Endothelial cell of umbilical vein (primary cell): ENCODE measurements at regions not wholly inside any gene's neighbourhood (a gene's known extent, or its start where the extent isn't known, plus 50 kb on each side); places are given as distances from the start of the nearest gene placed in this dataset.

ENCODE experiments used
- BruUV-seq: library from RNA; stranded (reverse); fragments of 400-500 nt; replicated peaks from 2 replicates; lab custom pipeline; 2021; lab: Mats Ljungman, UMichigan
- CTCF ChIA-PET: fragments of 300-600, 350-600 bp; sonication (Branson Sonifier 250); formaldehyde crosslinking; loops from one replicate; lab custom pipeline; 2021; ENCODE audit warnings: antibody characterized with exemption, inconsistent platforms; lab: Charles Lee
- POLR2A ChIA-PET: fragments of 300-600, 350-600 bp; sonication (Branson Sonifier 250); formaldehyde crosslinking; loops from one replicate; lab custom pipeline; 2021; ENCODE audit warnings: antibody characterized with exemption, inconsistent platforms; lab: Charles Lee
- DNase-seq: peaks from one replicate; pipeline ENCODE4 v3.0.0-alpha.2; 2011; ENCODE audit warnings: low read depth, low spot score
- FAIRE-seq: peaks from 2 replicates; lab custom pipeline; 2011; peaks lifted over from hg19 to GRCh38; lab: Jason Lieb, UNC
- H2AFZ ChIP-seq: 2 replicates; pipeline ENCODE4 v1.6.0; 2012; ENCODE audit warnings: low read depth, low read length, control low read depth, inconsistent platforms
- H3K27ac ChIP-seq: 2 replicates; pipeline ENCODE4 v1.5.1; 2011; ENCODE audit warnings: low read depth, mild to moderate bottlenecking, control low read depth, low read length, moderate library complexity; ENCODE audit not compliant: insufficient read depth
- H3K27me3 ChIP-seq, 2 experiments: 2 replicates each; pipeline versions ENCODE4 v1.6.0 to v1.6.1; 2011; ENCODE audit warnings: low read length in 2 of 2, mixed read lengths in 1 of 2; ENCODE audit not compliant: control insufficient read depth in 2 of 2, insufficient read depth in 2 of 2
- H3K36me3 ChIP-seq, 2 experiments: 2 replicates in 1 of 2; 3 replicates in 1 of 2; pipeline ENCODE4 v1.5.1; 2011; ENCODE audit warnings: low read length in 2 of 2, mild to moderate bottlenecking in 1 of 2, moderate library complexity in 1 of 2; ENCODE audit not compliant: control insufficient read depth in 2 of 2, insufficient read depth in 2 of 2; ENCODE audit errors: extremely low read depth in 1 of 2
- H3K4me1 ChIP-seq: 3 replicates; pipeline ENCODE4 v1.5.1; 2011; ENCODE audit warnings: mild to moderate bottlenecking, low read length; ENCODE audit not compliant: control insufficient read depth, insufficient read depth; ENCODE audit errors: extremely low read depth
- H3K4me2 ChIP-seq: 2 replicates; pipeline ENCODE4 v1.6.1; 2011; ENCODE audit warnings: low read length, control low read depth, mixed read lengths; ENCODE audit not compliant: insufficient read depth
- H3K4me3 ChIP-seq, 3 experiments: fragments of 200-600 bp in 1 of 3; sonication (generic), shearing (Covaris generic) in 1 of 3; replicated peaks in 1 of 3; 2 replicates each; pipeline ENCODE4 v1.5.1; 2011 to 2016; ENCODE audit warnings: control low read depth in 3 of 3, low read length in 3 of 3, mild to moderate bottlenecking in 2 of 3, inconsistent platforms in 1 of 3, low read depth in 1 of 3, moderate library complexity in 1 of 3; ENCODE audit not compliant: insufficient read depth in 1 of 3
- H3K79me2 ChIP-seq: 2 replicates; pipeline ENCODE4 v1.6.0; 2012; ENCODE audit warnings: low read length, inconsistent platforms; ENCODE audit not compliant: control insufficient read depth, insufficient read depth
- H3K9ac ChIP-seq: replicated peaks from 2 replicates; pipeline ENCODE3; 2011; ENCODE audit warnings: low read length, control low read depth; ENCODE audit not compliant: insufficient read depth; ENCODE audit errors: extremely low read depth
- H3K9me1 ChIP-seq: replicated peaks from 3 replicates; pipeline ENCODE4 v1.6.0; 2011; ENCODE audit warnings: mild to moderate bottlenecking, low read length; ENCODE audit not compliant: control insufficient read depth, insufficient read depth; ENCODE audit errors: extremely low read depth
- H3K9me3 ChIP-seq: replicated peaks from 2 replicates; pipeline ENCODE4 v1.5.1; 2012; ENCODE audit warnings: low read length, inconsistent platforms; ENCODE audit not compliant: control insufficient read depth, insufficient read depth
- H4K20me1 ChIP-seq: replicated peaks from 2 replicates; pipeline ENCODE3; 2011; ENCODE audit warnings: mild to moderate bottlenecking, low read length; ENCODE audit not compliant: control insufficient read depth, insufficient read depth; ENCODE audit errors: extremely low read depth
- CTCF ChIP-seq, 2 donors: IDR thresholded peaks; 1 replicate in 1 of 2; 2 replicates in 1 of 2; pipeline ENCODE4 v1.5.1; 2011; ENCODE audit warnings: low read length in 2 of 2, mild to moderate bottlenecking in 2 of 2, moderate library complexity in 2 of 2, control low read depth in 1 of 2, inconsistent platforms in 1 of 2, low read depth in 1 of 2; ENCODE audit not compliant: insufficient read depth in 1 of 2; ENCODE audit errors: extremely low read depth in 1 of 2
- EZH2 ChIP-seq: IDR thresholded peaks from 2 replicates; pipeline ENCODE4 v1.6.1; 2012; ENCODE audit warnings: borderline replicate concordance, low read depth, mild to moderate bottlenecking, moderate library complexity, low read length, inconsistent platforms; ENCODE audit not compliant: severe bottlenecking
- FOS ChIP-seq: IDR thresholded peaks from 2 replicates; pipeline ENCODE4 v1.6.1; 2011; ENCODE audit warnings: mild to moderate bottlenecking, low read length, moderate library complexity, borderline replicate concordance; ENCODE audit not compliant: insufficient read depth
- GATA2 ChIP-seq: IDR thresholded peaks from 2 replicates; pipeline ENCODE4 v1.7.0; 2011; ENCODE audit warnings: low read depth, mild to moderate bottlenecking, moderate library complexity, mixed read lengths, low read length; ENCODE audit not compliant: insufficient read length, insufficient read depth
- JUN ChIP-seq: IDR thresholded peaks from 2 replicates; pipeline ENCODE4 v1.6.1; 2011; ENCODE audit warnings: borderline replicate concordance, low read depth; ENCODE audit not compliant: insufficient read length, insufficient read depth
- MAX ChIP-seq: IDR thresholded peaks from 2 replicates; pipeline ENCODE4 v1.6.1; 2011; ENCODE audit not compliant: insufficient read depth, insufficient read length
- MYC ChIP-seq: IDR thresholded peaks from one replicate; pipeline ENCODE4 v1.6.1; 2011; ENCODE audit warnings: mild to moderate bottlenecking, low read depth, low read length
- POLR2A ChIP-seq: IDR thresholded peaks from 2 replicates; pipeline ENCODE4 v1.6.1; 2012; ENCODE audit warnings: low read depth, mild to moderate bottlenecking, control low read depth, low read length
- POLR2AphosphoS5 ChIP-seq: IDR thresholded peaks from 2 replicates; pipeline ENCODE4 v1.6.1; 2012; ENCODE audit warnings: low read depth, mild to moderate bottlenecking, control low read depth, low read length, moderate library complexity; ENCODE audit not compliant: insufficient read depth
- dilution Hi-C: fragments of 300-500 bp; cut with MboI; formaldehyde crosslinking; loops from one replicate; pipeline ENCODE4 v1.15.0; 2019; ENCODE audit warnings: low sequenced_read_pairs; ENCODE audit not compliant: extremely low pct_ligation_motif_present
- intact Hi-C: fragments of 100-400 bp; cut with micrococcal nuclease; formaldehyde crosslinking; loops from one replicate; pipeline ENCODE4 v1.10.0; 2022

DNA sequence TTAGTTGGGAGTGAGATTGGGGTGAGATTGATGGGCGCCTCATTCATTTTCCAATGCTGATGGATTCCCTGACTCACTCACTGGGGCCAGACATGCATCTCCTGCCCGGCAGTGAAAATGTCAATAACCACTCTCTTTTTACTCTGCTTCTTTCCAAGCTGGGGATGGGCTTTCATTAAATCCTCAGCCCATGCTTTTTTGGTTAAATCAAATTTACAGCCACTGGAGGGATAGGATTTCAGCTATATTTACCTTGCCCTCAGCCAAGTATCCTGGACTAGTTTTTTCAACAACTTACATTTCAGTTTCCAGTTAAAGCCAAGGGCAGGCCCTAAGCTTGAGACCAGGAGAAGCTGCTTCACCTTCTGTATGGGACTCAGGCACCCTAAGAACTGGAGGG lies 162.8 kb downstream of the TSN start:
- DNase-seq (no peak), FAIRE-seq (no peak)
- H3K79me2 ChIP-seq: no peaks in the 10 kb centered on the region
- no peak overlapping the region for H3K9ac ChIP-seq
- H3K9me1 ChIP-seq: no peaks in the 10 kb centered on the region
- no peaks in the 10 kb centered on the region for H4K20me1 ChIP-seq
- H3K27me3 ChIP-seq: no peaks in the 10 kb centered on the region
- dilution Hi-C loops (no loop called here), intact Hi-C loops (no loop called here)
- no peak overlapping the region for H3K4me3 ChIP-seq
- H3K4me1 ChIP-seq: no peaks in the 10 kb centered on the region
- POLR2A ChIA-PET: no interaction called here
- H3K27ac ChIP-seq: no peak overlapping the region
- no peaks in the 10 kb centered on the region for H3K36me3 ChIP-seq
- TF ChIP-seq EZH2 (no peak), CTCF (IDR thresholded peaks at IDR 0.05; ENCODE audit: extremely low read depth in 1 of 2, insufficient read depth in 1 of 2, low read depth in 1 of 2, low read length in 2 of 2) (no peak), JUN (no peak), MYC (no peak), POLR2AphosphoS5 (no peak), GATA2 (no peak), FOS (no peak), MAX (no peak), POLR2A (no peak)
- H3K4me2 ChIP-seq: no peak overlapping the region
- H2AFZ ChIP-seq: no peak overlapping the region
- BruUV-seq: no TSS peak
- H3K9me3 ChIP-seq: no peaks in the 10 kb centered on the region
- CTCF ChIA-PET: no interaction called here
